Activated naive CD4-positive, alpha-beta T cell treated with anti-CD3 and anti-CD28 coated beads for 36 hours (primary cell): ENCODE measurements at regions not wholly inside any gene's neighbourhood (a gene's known extent, or its start where the extent isn't known, plus 50 kb on each side); places are given as distances from the start of the nearest gene placed in this dataset.

Experiments used
- CTCF ChIA-PET: fragments of 350-600 bp; sonication (Branson Sonifier 250); formaldehyde crosslinking; loops from one replicate; lab custom pipeline; 2021; ENCODE audit warnings: antibody characterized with exemption; lab: Charles Lee
- DNase-seq: peaks from one replicate; pipeline ENCODE4 v3.0.0-alpha.2; 2020
- H3K27ac Mint-ChIP-seq: one replicate; pipeline ENCODE4 v1.8.0; 2021; ENCODE audit warnings: mild to moderate bottlenecking, mixed read lengths
- H3K27me3 Mint-ChIP-seq: one replicate; pipeline ENCODE4 v1.8.0; 2021; ENCODE audit warnings: low read depth, mixed read lengths
- H3K36me3 Mint-ChIP-seq: one replicate; pipeline ENCODE4 v1.8.0; 2021; ENCODE audit warnings: low read depth, mixed read lengths
- H3K4me1 Mint-ChIP-seq: one replicate; pipeline ENCODE4 v1.8.0; 2021; ENCODE audit warnings: low read depth, mixed read lengths
- H3K4me3 Mint-ChIP-seq: one replicate; pipeline ENCODE4 v1.8.0; 2021; ENCODE audit warnings: mild to moderate bottlenecking, moderate library complexity, mixed read lengths
- H3K9me3 Mint-ChIP-seq: one replicate; pipeline ENCODE4 v1.8.0; 2021; ENCODE audit warnings: mixed read lengths
- intact Hi-C: fragments of 100-400 bp; cut with micrococcal nuclease; formaldehyde crosslinking; loops from one replicate; pipeline ENCODE4 v1.15.1; 2023

DNA sequence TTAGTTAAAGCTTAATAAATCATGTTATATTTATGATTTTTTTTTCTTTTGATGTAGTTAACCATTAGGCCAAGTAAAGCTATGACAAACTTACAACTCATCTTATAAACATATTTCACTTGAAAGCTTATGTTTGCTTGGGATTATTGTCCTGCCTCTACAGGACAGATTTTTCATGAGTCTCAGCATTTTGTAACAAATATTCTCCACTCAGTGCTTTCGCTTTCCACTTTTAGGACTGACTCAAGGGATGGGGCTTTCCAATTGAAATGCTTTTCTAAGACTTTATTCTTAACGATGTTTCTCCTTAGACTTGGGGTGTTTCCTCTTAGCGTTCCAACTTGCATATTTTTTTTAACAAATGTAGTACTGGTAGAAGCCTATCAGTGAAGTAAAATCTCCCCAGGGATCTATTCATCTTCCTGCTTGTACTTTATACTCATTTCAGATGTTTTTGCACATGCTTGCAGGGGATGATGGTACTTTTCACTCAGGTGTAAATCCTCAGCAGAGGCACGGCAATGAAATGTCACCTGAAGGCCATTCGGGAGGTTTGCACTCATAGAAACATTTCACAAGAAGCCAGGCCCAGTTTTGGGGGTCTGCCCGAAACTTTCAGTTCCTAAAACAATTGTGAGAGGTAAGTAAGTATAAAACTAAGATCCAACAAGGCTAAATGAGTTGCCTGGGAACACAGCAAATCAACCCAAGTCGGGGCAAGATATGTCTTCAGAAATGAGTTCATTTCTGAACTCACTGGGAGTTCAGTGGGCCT, 298.1 kb upstream of the FOXQ1 start:
- peaks cover 27% of the 10 kb centered on the region for H3K27me3 Mint-ChIP-seq
- no peaks in the 10 kb centered on the region for H3K4me1 Mint-ChIP-seq
- no peak for DNase-seq
- H3K9me3 Mint-ChIP-seq = no peaks in the 10 kb centered on the region
- H3K4me3 Mint-ChIP-seq = no peak overlapping the region
- H3K27ac Mint-ChIP-seq = no peak overlapping the region
- CTCF ChIA-PET = no interaction called here
- H3K36me3 Mint-ChIP-seq = no peaks in the 10 kb centered on the region
- intact Hi-C loops = no loop called here

DNA sequence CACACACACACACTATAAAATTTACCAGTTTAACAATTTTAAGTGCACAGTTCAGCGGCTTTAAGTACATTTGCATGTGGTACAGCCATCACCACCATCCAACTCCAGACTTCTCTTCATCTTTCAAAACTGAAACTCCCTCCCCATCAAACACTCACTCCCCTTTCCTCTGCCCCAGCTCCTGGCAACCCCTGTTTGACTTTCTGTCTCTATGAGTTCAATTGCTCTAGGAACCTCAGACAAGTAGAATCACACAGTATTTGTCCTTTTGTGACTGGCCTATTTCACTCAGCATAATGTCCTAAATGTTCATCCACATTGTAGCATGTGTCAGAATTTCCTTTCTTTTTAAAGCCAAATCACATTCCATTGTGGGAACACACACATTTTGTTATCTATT, 302.8 kb upstream of the FOXQ1 start:
- Mint-ChIP-seq H3K4me3 (no peak overlapping the region), H3K36me3 (no peaks in the 10 kb centered on the region), H3K27me3 (peaks cover 20% of the 10 kb centered on the region), H3K4me1 (no peaks in the 10 kb centered on the region), H3K9me3 (no peaks in the 10 kb centered on the region), H3K27ac (no peak overlapping the region)
- DNase-seq = no peak
- CTCF ChIA-PET = no interaction called here
- intact Hi-C loops = no loop called here

DNA sequence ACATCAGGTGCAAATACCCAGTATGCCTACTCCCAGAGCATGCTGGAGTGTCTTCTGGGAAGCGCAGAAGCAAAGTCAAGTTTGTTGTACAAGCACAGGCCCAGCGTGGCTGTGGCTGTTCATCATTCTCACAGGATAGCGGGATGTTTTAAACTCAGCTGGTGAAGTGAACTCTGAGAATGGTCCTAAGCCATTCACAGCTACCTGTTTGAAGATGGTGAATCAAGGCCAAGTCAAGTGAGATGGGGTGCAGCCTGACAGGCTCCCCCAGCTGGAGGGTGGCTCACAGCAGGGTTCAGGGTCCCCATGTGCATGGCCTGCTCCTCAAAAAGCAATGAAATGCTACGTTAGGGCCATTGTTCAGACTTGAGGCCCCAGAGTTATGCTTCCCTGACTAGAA, 304.7 kb upstream of the FOXQ1 start:
- DNase-seq = no peak
- intact Hi-C loops = no loop called here
- H3K27ac Mint-ChIP-seq = no peak overlapping the region
- CTCF ChIA-PET = interaction anchor here (0.6 kb wide), 1 partner anchor 323 kb away, joined by 3 read pairs; no protein-coding TSS in a partner anchor
- no peaks in the 10 kb centered on the region for H3K9me3 Mint-ChIP-seq
- H3K27me3 Mint-ChIP-seq = peaks cover 20% of the 10 kb centered on the region
- no peaks in the 10 kb centered on the region for H3K36me3 Mint-ChIP-seq
- H3K4me3 Mint-ChIP-seq = no peak overlapping the region
- no peaks in the 10 kb centered on the region for H3K4me1 Mint-ChIP-seq

DNA sequence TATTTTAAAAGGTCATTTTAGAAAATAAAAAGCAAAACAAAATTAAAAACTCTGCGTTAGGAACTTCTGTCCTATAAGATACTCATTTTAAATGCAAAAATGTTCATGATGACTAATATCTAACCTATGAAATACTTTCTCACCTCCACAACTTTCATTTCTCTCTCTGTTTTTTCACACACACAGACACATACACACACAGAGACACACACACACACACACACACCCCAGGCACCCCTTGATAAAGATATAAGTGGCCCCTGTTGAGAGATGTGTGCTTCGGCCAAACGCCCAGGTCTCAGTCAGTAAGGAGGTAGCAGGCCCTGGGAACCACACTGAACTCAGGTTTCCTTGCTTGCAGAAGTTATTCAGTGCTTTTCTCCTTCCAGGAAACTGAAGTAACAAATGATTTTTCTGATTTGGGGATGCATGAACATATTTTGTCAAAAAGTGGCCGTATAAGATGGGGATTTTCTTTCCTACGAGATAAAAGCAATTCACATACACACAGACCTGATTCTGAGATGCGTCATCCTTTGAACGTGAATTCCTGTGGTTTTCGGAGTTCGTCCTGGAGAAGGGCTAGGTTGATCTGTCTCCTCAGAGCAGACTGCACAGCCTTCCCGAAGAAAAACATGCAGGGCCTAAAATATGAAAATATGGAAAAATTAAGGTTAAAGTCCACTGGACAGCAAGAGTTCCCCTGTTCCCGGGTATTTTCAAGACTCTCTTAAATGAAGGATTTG, 306.8 kb upstream of the FOXQ1 start:
- Mint-ChIP-seq H3K9me3 (no peaks in the 10 kb centered on the region), H3K27me3 (peaks cover 13% of the 10 kb centered on the region), H3K36me3 (no peaks in the 10 kb centered on the region), H3K27ac (no peak overlapping the region), H3K4me3 (no peak overlapping the region), H3K4me1 (no peaks in the 10 kb centered on the region)
- CTCF ChIA-PET = no interaction called here
- intact Hi-C loops = no loop called here
- no peak for DNase-seq

DNA sequence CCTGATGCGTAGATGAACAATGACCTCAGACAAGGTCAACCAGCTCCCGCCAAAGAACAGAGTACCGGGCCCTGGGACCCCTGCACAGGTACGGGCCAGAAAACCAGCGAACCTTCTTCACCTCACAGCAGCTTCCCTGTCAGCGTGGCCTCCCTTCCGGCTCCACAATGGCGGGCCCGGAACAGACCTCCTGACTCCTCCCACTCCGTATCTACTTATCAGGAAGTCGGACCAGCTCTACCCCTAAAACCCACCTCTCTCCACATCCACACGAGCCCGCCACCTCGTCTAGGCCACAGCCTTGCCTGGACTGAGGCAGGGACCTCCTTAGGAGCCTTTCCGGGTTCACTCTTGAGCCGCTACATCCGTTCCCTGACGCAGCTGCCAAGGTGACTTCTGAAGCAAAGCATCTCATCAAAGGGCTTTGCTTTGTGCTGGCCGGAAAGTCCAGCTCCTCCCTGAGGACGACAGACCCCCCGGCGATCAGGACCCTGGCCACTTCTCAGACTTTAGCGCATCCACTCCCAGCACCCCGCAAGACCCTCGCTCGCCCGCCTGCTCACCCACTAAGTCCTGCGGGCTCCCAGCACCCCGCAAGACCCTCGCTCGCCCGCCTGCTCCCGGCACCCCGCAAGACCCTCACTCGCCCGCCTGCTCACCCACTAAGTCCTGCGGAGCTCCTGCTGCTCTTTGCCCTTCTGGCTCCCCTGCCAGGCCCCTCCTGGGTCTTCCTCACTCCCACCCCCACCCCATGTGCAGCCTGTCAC, 308.3 kb upstream of the FOXQ1 start:
- no peaks in the 10 kb centered on the region for H3K36me3 Mint-ChIP-seq
- no peak for DNase-seq
- H3K4me3 Mint-ChIP-seq = no peak overlapping the region
- peaks cover 4% of the 10 kb centered on the region for H3K27me3 Mint-ChIP-seq
- H3K9me3 Mint-ChIP-seq = no peaks in the 10 kb centered on the region
- CTCF ChIA-PET = no interaction called here
- no peaks in the 10 kb centered on the region for H3K4me1 Mint-ChIP-seq
- intact Hi-C loops = no loop called here
- H3K27ac Mint-ChIP-seq = no peak overlapping the region

DNA sequence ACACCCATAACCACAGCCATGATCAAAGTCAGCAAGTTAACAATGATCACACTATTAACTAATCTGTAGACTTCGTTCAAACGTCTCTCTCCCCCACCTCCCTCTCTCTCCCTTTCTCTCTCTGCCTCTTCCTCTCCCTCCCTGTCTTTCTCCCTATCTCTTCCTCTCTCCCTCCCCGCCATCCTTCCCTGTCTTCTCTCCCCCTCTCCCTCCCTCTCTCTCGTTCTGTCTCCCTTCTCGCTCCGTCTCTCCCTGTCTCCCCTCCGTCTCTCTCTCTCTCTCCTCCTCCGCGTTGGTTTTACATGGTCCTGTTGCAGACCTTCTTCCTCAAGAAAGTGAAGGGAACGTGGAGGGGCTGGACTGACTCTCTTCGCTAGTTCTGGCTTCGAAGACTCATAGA, 308.9 kb upstream of the FOXQ1 start:
- H3K9me3 Mint-ChIP-seq = no peaks in the 10 kb centered on the region
- no peak for DNase-seq
- no peaks in the 10 kb centered on the region for H3K36me3 Mint-ChIP-seq
- H3K4me1 Mint-ChIP-seq = no peaks in the 10 kb centered on the region
- H3K27ac Mint-ChIP-seq = no peak overlapping the region
- CTCF ChIA-PET = no interaction called here
- H3K4me3 Mint-ChIP-seq = no peak overlapping the region
- intact Hi-C loops = no loop called here
- peaks cover 4% of the 10 kb centered on the region for H3K27me3 Mint-ChIP-seq

DNA sequence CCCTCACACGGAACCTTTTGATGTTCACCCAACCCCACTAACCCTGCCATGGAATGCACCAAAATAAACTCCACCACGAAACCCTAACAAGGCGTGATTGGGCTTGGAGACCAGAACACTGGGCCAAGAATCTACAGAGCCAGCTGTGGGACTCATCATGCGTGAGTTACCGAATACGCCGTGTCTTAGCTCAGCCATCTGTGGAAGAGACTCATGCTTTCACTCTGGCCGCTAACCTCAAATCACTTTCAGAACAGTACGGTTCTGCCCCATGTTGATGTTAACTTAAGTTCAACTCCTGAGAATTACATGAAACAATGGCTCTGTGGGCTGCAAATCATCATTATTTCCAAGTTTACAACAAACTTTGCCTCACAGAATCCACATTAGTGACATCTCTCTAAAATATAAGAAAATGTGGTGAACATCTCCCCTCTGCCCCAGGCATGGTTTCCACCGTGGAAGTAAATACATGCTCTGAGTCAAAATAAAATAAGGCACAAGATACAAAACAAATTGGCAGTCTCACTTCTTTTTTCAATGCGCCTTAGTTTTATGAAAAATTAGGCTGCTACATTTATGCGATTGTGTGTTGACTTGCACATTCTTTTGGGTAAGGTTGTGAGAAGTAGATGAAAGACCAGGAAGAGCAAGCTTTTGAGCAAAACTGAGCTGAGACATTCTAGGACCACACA, 308.9 kb upstream of the EXOC2 start:
- H3K4me3 Mint-ChIP-seq = no peak overlapping the region
- H3K4me1 Mint-ChIP-seq = no peaks in the 10 kb centered on the region
- no peaks in the 10 kb centered on the region for H3K9me3 Mint-ChIP-seq
- peaks cover 4% of the 10 kb centered on the region for H3K27me3 Mint-ChIP-seq
- no peaks in the 10 kb centered on the region for H3K36me3 Mint-ChIP-seq
- DNase-seq = no peak
- intact Hi-C loops = no loop called here
- CTCF ChIA-PET = no interaction called here
- no peak overlapping the region for H3K27ac Mint-ChIP-seq

DNA sequence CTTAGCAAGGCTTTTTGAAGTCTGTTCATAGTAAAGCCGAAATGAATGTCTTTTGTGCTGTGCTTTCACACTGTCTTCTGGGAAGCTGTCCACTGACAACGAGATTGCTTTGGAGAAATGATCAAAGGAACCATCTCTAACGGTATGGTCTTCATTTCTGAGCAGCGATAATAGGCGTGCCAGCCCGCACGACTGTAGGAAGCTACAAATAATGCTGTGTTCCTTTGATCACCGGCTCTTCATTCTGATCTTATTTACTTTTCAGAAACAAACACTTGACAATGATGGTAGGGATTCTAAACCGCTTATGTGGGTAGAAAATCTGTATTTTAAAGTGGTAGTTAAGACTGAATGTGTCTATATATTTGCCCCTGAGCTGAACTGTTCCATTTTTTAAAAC, 306.6 kb upstream of the EXOC2 start:
- Mint-ChIP-seq H3K27me3 (peaks cover 16% of the 10 kb centered on the region), H3K27ac (no peak overlapping the region), H3K4me3 (no peak overlapping the region), H3K36me3 (no peaks in the 10 kb centered on the region), H3K9me3 (no peaks in the 10 kb centered on the region), H3K4me1 (no peaks in the 10 kb centered on the region)
- intact Hi-C loops = no loop called here
- DNase-seq = no peak
- CTCF ChIA-PET = no interaction called here

DNA sequence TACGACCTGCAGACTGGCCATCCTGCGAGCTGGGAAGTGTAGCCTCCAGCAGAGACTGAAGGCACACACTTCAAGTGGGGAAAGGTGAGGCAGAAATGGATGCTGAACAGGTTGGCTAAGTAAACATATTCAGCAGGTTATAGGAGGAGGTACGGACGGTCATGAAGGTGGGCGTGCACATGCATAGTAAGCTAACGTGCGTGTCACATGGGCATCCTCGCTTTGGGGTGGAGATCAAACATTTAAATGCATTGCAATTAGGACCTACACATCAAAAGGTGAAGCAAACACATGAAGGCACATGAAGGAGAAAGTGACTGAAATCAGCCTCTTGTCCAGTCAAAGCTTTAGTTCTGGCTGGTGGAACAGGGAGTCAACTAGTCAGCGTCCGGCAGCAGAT, 305.6 kb upstream of the EXOC2 start:
- no peak for DNase-seq
- intact Hi-C loops = no loop called here
- Mint-ChIP-seq H3K27ac (no peak overlapping the region), H3K27me3 (peaks cover 14% of the 10 kb centered on the region), H3K36me3 (no peaks in the 10 kb centered on the region), H3K4me1 (no peaks in the 10 kb centered on the region), H3K9me3 (no peaks in the 10 kb centered on the region), H3K4me3 (no peak overlapping the region)
- CTCF ChIA-PET = no interaction called here

DNA sequence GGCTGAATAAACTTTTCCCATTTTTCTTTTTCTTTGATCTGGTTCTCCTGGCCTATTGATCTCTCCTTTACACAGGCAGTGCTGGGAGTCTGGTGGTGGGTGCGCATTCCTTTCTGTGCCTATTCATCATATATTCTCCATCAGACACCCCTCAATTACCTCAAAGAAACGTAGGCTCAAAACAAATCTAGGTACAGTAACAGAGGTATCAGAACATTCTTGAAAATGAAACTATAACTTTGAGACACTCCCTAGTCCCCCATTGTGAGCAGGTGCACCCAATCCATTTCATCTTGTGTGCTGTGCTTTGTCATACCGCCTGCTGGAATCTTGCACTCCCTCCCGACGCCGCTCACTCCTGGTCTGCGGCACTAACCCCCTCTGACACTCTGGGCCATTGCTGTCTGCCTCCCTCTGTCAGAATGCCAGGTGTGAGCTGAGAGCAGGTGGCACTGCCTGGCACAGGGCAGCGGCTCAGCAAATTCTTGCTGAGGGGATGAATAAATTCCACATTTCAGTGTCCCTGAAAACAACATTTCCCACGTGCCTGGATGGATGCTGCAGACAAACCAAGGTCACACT, 303.4 kb upstream of the EXOC2 start:
- Mint-ChIP-seq H3K36me3 (no peaks in the 10 kb centered on the region), H3K27ac (no peak overlapping the region), H3K9me3 (no peaks in the 10 kb centered on the region), H3K4me3 (no peak overlapping the region), H3K27me3 (peaks cover 11% of the 10 kb centered on the region), H3K4me1 (no peaks in the 10 kb centered on the region)
- no peak for DNase-seq
- CTCF ChIA-PET = no interaction called here
- intact Hi-C loops = no loop called here

DNA sequence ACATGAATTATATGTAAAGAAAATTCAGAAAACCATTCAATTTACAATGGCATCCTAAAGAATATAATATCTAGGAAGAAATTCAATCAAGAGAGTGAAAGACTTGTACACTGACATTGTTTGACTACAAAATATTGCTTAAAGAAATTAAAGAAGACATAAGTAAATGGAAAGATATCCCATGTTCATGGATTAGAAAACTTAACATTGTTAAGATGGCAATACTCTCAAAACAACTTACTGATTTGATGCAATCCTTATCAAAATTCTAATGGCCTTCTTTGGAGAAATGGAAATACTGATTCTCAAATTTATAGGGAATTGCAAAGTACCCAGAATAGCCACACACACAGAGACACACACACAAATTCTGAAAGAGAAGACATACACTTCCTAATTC, 298.3 kb upstream of the EXOC2 start:
- Mint-ChIP-seq H3K27ac (no peak overlapping the region), H3K27me3 (peaks cover 29% of the 10 kb centered on the region)

DNA sequence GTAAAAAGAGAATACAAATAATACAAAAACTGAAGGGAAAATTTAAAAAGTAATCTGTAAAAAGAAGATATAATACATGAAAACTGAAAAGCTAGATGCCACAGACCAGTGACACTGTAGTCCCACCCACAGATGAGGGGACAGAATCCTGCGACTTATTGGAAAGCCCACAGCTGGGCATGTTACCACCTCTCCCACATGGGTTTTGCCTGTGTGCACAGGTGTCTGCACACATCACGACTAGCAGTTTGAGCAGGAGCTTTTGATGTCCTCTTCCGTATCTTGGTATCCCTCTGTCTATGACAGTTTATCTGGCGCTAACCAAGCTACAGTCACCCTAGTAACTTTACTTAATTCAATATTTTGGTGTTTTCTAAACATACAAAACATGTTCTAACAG, 291.1 kb upstream of the EXOC2 start:
- no peak overlapping the region for H3K4me3 Mint-ChIP-seq
- H3K27me3 Mint-ChIP-seq = peaks cover 24% of the 10 kb centered on the region
- no peaks in the 10 kb centered on the region for H3K36me3 Mint-ChIP-seq
- intact Hi-C loops = no loop called here
- CTCF ChIA-PET = no interaction called here
- H3K9me3 Mint-ChIP-seq = no peaks in the 10 kb centered on the region
- no peaks in the 10 kb centered on the region for H3K4me1 Mint-ChIP-seq
- no peak overlapping the region for H3K27ac Mint-ChIP-seq
- DNase-seq = no peak

More for the DNA sequence above, 298.3 kb upstream of the EXOC2 start:
- CTCF ChIA-PET = interaction anchor here (0.6 kb wide), 1 partner anchor 370 kb away, joined by 3 read pairs; no protein-coding TSS in a partner anchor
- no peaks in the 10 kb centered on the region for H3K4me1 Mint-ChIP-seq
- no peak for DNase-seq
- intact Hi-C loops = no loop called here
- no peaks in the 10 kb centered on the region for H3K9me3 Mint-ChIP-seq
- H3K36me3 Mint-ChIP-seq = no peaks in the 10 kb centered on the region
- H3K4me3 Mint-ChIP-seq = no peak overlapping the region
